EL (cell line): ENCODE measurements at regions not wholly inside any gene's neighbourhood (a gene's known extent, or its start where the extent isn't known, plus 50 kb on each side); places are given as distances from the start of the nearest gene placed in this dataset.
"Not testable (repeated sequence)": the region's sequence is repeated elsewhere in the genome, so short reads cannot be mapped to it uniquely, and the experiment has no call there.

ENCODE experiments used
- DNase-seq: peaks from one replicate; pipeline ENCODE4 v3.0.0-alpha.2; 2016

GRCh38 chr3:26291840-26292239 is 330.7 kb upstream of the LRRC3B start:
- no peak for DNase-seq

GRCh38 chr3:26292780-26293179 is 329.8 kb upstream of the LRRC3B start:
- no peak for DNase-seq

GRCh38 chr3:26293329-26293844 is 329.2 kb upstream of the LRRC3B start:
- DNase-seq, result no peak

GRCh38 chr3:26307192-26307591 is 315.4 kb upstream of the LRRC3B start:
- no peak for DNase-seq

GRCh38 chr3:26307787-26308186 is 314.8 kb upstream of the LRRC3B start:
- no peak for DNase-seq

GRCh38 chr3:26308454-26308853 is 314.1 kb upstream of the LRRC3B start:
- no peak for DNase-seq

GRCh38 chr3:26309536-26309935 is 313.0 kb upstream of the LRRC3B start:
- not testable (repeated sequence) for DNase-seq

- DNase-seq, result no peak
Observed at GRCh38 chr3:26312816-26313215, 309.8 kb upstream of the LRRC3B start.

GRCh38 chr3:26316472-26316871 is 306.1 kb upstream of the LRRC3B start:
- DNase-seq, result no peak

- DNase-seq, result not testable (repeated sequence)
Observed at GRCh38 chr3:26323741-26324140, 298.8 kb upstream of the LRRC3B start.

- no peak for DNase-seq
Observed at GRCh38 chr3:26340001-26340400, 282.6 kb upstream of the LRRC3B start.

GRCh38 chr3:26343647-26344046 is 278.9 kb upstream of the LRRC3B start:
- no peak for DNase-seq

- no peak for DNase-seq
Observed at GRCh38 chr3:26345613-26346012, 277.0 kb upstream of the LRRC3B start.

GRCh38 chr3:26346497-26346896 is 276.1 kb upstream of the LRRC3B start:
- DNase-seq, result no peak

GRCh38 chr3:26347150-26347549 is 275.4 kb upstream of the LRRC3B start:
- DNase-seq, result no peak

GRCh38 chr3:26350853-26351252 is 271.7 kb upstream of the LRRC3B start:
- no peak for DNase-seq

- DNase-seq, result no peak
Observed at GRCh38 chr3:26353097-26353496, 269.5 kb upstream of the LRRC3B start.

- no peak for DNase-seq
Observed at GRCh38 chr3:26358405-26358804, 264.2 kb upstream of the LRRC3B start.

- DNase-seq, result no peak
Observed at GRCh38 chr3:26365706-26366105, 256.9 kb upstream of the LRRC3B start.

- no peak for DNase-seq
Observed at GRCh38 chr3:26368312-26368711, 254.3 kb upstream of the LRRC3B start.

- DNase-seq, result no peak
Observed at GRCh38 chr3:26369133-26369532, 253.4 kb upstream of the LRRC3B start.

- DNase-seq, result no peak
Observed at GRCh38 chr3:26375843-26376530, 246.6 kb upstream of the LRRC3B start.

GRCh38 chr3:26381411-26381810 is 241.2 kb upstream of the LRRC3B start:
- no peak for DNase-seq

GRCh38 chr3:26406636-26407035 is 215.9 kb upstream of the LRRC3B start:
- no peak for DNase-seq

GRCh38 chr3:26418553-26418952 is 204.0 kb upstream of the LRRC3B start:
- no peak for DNase-seq
